HUDEP-2 (cell line): ENCODE measurements at regions not wholly inside any gene's neighbourhood (a gene's known extent, or its start where the extent isn't known, plus 50 kb on each side); places are given as distances from the start of the nearest gene placed in this dataset.
"Not testable (repeated sequence)": the region's sequence is repeated elsewhere in the genome, so short reads cannot be mapped to it uniquely, and the experiment has no call there.

Experiments
- DNase-seq, 76 experiments: peaks; one replicate each; lab custom pipeline; 2025; ENCODE audit not compliant: unreplicated experiment in 76 of 76; lab: John Stamatoyannopoulos, UW

DNA sequence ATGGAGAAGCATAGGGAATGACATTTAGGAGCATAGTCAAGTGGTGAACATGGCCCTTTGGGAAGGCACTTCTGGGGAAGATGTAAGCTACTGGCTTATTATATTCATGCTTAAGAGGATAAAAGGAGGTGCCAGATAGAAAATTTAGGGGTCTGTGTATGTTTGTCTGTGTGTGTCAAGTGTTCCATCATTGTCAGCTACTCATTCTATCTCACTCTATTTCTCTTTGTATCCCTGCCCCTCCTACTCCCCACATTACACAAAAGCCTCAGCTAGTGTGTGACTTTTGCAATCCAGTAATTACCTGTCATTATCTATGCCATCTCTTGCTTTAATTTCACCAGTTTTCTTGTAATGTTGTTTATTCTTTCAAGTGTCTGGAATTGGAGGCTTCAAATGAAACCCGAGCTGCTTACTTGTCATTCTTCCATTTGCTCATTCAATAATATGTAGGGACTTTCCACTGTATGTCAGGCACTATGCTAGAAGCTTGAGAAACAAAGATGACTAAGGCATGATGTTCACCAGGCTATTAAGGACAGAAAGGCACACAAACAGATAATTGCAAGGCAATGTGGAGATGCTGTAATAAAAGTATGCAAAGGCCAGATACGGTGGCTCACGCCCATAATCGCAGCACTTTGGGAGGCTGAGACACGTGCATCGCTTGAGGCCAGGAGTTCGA lies 229.8 kb upstream of the TEX13C start:
- DNase-seq: no peak

DNA sequence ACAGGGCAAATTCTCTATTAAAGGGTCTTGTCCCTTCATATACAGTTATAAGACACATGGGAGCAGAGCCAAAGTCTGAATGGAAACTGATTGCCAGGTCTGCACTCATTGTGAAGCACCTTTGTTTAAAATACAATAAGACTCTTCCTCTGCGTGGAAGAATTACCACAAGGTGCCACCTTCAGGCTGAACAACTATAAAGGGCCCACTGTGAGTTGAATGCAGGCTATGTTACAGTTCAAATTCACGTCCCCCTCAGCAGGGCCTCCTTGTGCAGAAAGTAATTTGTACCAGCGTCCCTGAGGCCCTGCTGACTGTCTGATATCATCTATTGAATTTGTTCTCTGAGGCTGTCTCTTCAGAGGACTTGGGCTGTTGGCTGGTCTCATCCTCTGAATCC lies 225.8 kb upstream of the TEX13C start:
- no peak for DNase-seq

DNA sequence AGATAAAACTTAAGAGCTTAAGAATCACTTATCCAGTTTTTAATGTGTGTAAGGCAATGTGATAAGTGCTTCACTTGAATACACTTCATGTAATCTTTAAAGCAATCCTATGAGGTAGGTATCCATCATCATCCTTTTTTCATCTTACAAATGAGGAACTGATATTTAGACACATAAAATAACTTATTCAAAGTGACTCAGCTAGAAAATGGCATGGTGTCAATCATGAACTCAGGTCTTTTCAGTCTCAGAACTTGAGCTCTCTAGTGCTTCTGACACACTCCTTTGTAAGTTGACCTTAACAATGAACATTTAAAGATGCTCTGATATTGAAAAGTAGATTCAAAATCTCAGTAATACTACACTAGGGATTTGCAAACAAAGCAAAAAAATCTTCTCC lies 224.8 kb upstream of the TEX13C start:
- no peak for DNase-seq

DNA sequence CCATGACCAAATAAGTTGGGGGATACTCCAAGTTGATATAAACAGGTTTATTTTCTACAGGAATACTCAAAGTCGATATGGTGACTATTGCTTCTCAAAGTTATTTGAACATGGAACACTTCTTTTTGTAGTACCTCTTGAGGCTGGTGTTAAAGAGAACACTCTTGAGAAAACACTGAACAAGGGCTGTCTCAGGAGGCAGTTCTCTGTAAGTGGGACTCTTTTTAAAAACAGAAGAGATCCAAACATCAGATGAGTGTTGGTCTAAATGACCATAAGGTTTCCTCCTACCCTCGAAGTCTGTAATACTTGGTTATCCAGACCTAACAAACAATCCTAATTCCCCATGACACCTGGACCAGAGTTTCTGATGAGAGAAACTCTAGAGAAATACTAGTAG lies 223.2 kb upstream of the TEX13C start:
- no peak for DNase-seq

DNA sequence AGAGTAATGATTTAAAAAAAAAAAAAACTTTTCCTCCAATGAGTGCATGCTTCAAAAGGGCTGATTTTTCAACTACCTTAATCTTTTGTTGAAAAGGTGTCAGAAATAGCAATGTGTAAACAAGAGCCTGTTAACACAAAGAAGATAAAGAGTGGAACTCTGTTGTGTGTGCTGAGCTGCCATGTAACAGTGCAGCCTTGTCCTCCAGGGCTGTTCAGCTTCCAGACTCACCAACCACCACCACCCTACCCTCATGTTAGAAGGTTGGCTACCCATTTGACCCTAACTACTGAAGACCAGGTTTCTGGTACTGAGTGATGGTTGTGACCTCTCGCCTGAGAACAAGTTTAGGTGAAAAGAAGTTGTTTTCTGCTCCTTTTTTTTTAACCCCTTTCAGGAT lies 222.8 kb upstream of the TEX13C start:
- no peak for DNase-seq

DNA sequence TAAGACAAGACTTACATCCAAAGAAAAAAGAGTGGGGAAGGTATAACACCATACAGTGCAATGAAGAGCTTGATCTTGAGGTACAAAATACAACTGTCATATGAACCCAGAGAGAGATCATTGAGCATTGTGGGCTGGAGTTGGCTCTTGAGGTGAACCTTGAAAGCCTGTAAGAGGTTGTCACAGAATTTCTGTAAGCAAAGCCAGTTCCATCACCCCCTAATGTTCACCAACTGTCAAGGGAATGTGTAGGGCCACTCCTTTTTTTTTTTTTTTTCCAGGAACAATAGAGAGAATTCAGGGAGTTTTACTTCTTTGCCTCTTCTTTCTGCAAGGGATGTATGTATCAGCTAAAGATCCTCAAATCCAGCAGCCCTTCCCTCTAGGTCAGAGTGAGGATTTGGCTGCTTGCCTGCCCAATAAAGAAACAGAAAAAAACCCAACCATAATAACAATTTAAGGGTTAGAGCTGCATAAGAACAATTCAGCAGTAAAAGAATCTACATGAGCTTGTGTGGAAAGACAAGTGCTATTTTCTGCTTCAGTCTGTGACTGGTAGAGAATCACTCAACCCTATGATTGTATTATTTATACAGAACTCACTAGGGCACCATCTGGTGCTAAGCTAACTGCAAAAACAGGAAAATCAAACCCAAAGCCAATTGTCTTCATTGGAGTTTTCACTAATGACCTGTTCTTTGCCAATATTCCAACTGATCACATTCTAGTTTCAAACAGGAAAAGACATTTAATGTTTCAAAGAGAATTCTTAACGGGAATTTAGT lies 217.5 kb upstream of the TEX13C start:
- no peak for DNase-seq

DNA sequence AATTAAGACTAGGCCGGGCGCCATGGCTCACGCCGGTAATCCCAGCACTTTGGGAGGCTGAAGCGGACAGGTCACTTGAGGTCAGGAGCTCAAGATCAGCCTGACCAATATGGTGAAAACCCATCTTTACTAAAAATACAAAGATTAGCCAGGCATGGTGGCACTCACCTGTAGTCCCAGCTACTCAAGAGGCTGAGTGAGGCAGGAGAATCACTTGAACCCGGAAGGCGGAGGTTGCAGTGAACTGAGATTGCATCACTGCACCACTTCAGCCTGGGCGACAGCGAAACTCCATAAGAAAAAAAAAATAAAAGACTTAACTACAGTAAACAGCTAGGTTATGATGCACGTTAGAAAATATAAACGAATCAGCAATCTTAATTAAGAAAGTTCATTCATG lies 216.0 kb upstream of the TEX13C start:
- DNase-seq: no peak

DNA sequence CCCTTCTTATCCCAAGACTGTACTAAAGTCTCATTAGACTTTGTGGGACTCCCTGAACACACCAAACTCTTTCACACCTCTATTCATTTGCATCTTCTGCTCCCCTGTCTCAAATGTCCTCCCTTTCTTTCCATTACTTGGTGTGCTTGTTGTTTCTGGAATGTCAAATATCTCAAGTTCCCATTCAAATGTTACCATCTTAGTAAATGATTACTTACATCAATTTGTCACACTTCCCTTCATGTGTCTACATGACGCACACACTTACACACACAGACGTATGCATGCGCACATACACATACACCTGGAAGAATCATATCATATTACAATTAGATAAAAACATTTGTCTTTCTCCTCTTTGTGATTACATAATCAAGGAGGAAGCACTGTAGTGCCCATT lies 210.8 kb upstream of the TEX13C start:
- DNase-seq: no peak

DNA sequence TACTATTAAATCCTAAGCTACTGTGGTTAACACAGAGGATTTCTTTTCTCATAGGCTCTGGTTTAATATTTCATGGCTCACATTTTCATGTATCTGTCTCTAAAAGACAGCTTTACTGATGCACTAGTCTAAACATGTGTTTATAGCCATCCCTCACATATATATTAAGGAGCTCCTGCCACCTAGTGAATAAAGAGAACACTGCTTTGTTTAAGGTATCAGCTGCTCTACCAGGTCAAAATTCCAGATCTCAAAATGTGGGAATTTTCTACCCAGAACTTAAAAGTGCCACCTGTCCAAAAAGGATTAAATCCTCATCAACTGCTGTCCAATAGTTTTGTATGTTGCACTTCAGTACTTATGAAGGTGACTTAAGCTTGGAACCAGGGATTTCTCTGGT lies 188.5 kb upstream of the TEX13C start:
- peak in 2 of 76 experiments; percentile 0 for DNase-seq

DNA sequence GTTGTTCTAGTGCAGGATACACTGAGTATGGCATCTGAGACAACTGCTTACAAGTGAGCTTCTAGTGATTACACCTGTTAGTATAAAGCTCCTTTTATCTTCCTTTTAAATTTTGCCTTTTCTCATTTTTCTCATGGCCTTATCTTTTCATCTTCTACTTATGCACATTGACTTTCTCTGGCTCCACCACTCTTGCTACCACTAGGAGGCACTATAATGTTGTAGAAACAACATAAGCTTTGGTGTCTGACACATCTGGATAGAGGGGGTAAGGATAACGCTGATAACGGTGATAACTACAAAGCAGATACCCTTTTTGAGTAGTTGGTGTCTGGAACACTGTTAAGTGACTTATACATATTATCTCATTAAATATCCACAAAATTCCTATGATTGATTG lies 187.4 kb upstream of the TEX13C start:
- peak in 19 of 76 experiments; percentile 0 to 40 (median 6) for DNase-seq

DNA sequence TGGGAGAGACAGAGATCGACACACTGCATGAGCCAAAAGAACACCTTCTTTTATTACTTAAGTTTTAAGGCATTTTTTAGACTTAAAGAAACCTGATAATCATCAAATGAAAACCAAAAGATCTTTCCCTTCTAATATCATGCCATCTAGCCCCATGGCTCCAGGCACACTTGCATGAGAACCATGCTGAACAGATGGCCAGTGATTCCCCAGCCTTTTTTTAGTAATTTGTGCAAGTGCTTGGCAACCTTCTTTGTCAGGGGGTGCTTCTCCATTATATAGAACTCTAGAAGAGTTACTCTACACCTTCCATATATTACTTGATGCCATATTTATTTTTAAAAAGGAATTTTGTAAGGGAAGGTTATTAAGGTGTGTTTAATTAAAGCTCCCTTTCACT lies 182.2 kb upstream of the TEX13C start:
- DNase-seq: no peak

DNA sequence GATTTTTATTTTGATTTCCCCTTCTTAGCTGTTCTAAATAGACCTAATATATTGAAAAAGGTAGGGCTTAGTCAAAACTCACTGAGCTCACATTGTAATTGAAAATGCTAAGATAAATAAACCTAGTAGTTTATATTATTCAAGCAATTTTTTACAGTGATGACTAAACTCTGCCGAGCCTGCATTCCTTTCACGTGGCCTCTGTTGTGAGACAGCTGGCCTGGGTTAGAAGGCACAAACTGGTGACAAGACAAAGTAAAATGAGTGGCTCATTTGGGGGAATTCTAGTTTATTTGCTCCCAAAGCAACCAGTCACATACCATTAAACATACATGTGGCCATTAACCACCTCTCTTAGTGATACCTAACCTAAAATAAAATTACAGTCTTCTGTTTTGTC lies 169.4 kb upstream of the TEX13C start:
- DNase-seq: no peak

DNA sequence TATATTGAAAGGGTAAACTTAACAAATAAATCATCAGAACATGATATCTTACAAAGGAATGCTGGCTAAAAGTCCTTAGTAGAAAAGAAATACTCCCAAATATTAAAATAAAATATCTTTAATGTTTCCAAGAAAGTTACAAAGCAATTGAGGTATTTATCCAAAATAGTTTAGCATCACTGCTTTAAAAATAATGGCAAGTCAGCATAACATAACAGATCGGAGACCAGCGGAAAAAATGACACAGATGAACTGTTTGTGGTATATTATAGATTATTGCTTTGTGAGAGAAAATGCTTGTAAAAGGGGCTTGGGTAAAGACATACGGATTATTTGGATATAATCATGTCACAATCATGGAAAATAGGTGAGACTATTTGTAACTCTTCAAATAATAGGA lies 168.5 kb upstream of the TEX13C start:
- DNase-seq: no peak

DNA sequence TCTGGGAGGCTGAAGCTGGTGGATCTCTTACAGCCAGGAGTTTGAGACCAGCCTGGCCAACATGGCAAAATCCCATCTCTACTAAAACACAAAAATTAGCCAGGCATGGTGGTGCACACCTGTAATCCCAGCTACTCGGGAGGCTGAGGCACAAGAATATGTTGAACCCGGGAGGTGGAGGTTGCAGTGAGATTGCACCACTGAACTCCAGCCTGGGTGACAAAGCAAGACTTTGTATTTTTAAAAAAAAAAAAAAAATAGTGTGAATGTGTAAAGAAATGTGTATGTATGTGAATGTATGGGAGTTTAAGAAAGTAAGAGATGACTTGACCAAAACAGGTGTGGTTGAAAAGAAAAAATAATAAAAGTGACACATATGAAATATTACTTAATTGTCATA lies 167.7 kb upstream of the TEX13C start:
- no peak for DNase-seq

DNA sequence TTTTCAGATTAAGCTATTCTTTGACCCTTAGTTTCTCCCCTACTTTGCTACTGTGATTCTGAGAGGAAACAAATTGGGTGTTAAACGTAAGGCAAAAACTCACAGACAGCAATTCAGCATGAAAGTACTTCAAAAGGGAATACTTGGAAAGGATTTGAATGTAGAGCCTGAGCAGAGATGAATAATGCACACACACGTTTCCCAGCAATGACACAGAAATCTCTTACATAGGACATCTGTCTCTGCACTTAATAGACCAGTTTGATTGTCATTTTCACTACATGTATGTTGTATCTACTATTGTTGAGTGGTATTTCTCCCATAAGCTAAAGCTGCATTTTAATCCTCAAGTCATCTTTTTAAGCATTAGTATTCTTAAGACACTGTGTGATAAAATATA lies 166.1 kb upstream of the TEX13C start:
- no peak for DNase-seq

DNA sequence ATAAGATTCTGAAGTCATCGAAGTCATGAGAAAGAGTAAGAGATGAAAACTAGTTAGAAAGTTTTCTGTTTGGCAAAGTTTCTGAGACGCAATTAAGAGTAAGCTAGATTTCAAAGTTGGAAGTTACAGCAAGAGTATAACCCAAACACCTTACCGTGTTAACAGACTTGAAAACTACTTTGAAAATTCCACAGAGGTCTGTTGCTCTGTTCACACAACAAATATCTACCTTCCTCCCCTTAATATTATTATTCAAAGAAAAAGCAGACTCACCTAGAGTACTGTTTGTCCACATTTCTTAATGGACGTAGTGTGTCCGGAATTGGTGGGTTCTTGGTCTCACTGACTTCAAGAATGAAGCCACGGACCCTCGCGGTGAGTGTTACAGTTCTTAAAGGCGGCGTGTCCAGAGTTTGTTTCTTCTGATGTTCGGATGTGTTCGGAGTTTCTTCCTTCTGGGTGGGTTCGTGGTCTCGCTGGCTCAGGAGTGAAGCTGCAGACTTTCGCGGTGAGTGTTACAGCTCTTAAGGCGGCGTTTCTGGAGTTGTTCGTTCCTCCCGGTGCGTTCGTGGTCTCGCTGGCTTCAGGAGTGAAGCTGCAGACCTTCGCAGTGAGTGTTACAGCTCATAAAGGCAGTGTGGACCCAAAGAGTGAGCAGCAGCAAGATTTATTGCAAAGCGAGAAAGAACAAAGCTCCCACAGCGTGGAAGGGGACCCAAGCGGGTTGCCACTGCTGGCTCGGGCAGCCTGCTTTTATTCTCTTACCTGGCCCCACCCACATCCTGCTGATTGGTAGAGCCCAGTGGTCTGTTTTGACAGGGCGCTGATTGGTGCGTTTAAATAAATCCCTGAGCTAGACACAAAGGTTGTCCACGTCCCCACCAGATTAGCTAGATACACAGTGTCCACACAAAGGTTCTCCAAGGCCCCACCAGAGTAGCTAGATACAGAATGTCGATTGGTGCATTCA lies 165.1 kb upstream of the TEX13C start:
- DNase-seq: not testable (repeated sequence)

DNA sequence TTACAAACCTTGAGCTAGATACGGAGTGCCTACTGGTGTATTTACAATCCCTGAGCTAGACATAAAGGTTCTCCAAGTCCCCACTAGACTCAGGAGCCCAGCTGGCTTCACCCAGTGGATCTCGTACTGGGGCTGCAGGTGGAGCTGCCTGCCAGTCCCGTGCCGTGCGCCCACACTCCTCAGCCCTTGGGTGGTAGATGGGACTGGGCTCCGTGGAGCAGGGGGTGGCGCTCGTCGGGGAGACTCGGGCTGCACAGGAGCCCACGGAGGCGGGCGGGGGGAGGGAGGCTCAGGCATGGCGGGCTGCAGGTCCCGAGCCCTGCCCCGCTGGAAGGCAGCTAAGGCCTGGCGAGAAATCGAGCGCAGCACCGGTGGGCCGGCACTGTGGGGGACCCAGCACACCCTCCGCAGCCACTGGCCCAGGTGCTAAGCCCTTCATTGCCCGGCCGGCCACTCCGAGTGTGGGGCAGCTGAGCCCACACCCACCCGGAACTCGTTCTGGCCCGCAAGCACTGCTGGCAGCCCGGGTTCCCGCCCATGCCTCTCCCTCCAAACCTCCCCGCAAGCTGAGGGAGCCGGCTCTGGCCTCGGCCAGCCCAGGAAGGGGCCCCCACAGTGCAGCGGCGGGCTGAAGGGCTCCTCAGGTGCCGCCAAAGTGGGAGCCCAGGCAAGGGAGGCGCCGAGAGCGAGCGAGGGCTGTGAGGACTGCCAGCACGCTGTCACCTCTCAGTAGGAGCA lies 164.2 kb upstream of the TEX13C start:
- DNase-seq: not testable (repeated sequence)

DNA sequence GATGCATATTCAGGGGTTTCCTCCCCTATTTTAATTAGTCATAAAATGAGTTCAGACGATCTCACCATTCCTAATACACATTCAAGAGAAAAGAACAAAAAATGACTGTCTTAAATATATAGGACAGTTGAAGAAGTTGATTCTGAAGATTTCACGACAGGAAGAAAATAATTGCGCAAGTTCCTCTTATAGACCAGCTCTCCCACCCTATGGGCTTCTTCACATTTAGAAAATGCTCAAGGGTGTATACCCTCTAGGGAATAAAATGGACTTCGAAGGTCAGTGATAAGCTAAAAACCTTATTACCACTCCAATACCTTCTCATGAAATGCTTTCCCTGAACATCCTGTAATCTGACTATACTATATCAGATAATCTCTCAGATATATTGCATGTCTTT lies 149.2 kb upstream of the TEX13C start:
- no peak for DNase-seq

DNA sequence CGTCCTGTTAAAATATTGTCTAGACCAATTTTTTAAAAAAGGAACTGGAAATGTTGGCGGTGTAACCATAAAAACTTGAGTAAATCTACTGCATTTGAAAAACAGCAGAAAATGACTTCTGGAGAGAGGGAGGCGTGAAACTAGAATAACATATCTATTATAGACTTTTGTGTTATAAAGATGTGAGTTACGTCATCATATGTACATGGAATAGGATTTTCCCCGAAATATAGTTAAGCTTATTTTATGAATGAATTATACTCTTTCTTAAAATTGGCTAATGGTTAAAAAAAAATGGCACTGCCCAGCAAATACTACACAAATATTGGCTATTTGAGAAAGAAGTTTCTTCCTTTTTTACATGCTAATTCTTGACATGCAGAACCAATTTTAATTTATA lies 147.1 kb upstream of the TEX13C start:
- DNase-seq: no peak

DNA sequence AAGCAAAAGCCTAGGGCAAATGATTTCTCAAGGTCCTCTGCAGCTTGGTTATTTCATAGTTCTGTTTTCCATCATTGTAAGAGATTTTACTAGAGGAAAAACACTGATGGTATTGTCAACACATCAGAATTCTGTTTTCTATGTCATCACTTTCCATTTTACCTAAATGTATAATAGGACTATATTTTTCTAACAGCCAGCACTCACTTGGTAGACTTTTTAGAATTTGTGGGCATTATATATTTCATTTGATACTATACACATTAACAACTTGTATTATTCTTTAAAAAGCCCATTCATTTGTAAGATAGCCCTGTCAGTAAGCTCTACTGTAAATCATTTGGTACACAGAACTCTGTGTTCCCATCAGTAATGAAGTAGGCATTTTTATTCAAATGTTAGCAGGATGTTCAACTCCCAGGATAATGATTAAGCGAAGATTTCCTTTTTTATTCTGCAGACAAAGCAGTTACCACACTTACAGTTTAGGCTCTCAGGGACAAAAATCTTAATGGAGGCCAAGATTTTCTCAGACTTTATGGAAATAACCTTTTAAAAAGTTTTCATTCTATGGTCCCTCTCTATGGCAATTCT lies 143.6 kb upstream of the TEX13C start:
- no peak for DNase-seq
